ENCODE measurements at regions not wholly inside any gene's neighbourhood (a gene's known extent, or its start where the extent isn't known, plus 50 kb on each side); places are given as distances from the start of the nearest gene placed in this dataset.
A peak's percentile ranks its signal among the peaks of the same experiment; 100 is the strongest.

DNA sequence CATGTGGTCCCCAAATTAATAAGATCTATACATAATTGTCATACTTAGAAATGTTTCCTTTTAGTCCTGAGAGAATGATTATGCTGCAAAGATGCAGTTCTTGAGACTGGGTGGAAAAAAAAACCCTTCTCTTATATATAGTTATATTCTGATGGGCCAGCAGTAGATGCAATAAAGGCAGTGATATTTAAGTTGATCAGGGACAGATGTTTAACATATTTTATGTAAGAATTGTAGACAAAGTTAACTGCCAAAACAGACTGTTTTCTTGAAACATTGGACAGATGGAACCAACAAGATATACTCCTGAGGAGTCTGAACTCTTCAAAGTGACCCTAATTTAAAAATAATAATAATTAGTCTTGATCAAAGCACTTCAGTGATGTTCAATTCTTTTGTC is 172.0 kb upstream of the LRIG1 start:
- H3K4me3 ChIP-seq (ENCODE audit: low read length) = no peak overlapping the region
- no peak for DNase-seq (ENCODE audit: low read depth)
- TF ChIP-seq, protein P1, sequence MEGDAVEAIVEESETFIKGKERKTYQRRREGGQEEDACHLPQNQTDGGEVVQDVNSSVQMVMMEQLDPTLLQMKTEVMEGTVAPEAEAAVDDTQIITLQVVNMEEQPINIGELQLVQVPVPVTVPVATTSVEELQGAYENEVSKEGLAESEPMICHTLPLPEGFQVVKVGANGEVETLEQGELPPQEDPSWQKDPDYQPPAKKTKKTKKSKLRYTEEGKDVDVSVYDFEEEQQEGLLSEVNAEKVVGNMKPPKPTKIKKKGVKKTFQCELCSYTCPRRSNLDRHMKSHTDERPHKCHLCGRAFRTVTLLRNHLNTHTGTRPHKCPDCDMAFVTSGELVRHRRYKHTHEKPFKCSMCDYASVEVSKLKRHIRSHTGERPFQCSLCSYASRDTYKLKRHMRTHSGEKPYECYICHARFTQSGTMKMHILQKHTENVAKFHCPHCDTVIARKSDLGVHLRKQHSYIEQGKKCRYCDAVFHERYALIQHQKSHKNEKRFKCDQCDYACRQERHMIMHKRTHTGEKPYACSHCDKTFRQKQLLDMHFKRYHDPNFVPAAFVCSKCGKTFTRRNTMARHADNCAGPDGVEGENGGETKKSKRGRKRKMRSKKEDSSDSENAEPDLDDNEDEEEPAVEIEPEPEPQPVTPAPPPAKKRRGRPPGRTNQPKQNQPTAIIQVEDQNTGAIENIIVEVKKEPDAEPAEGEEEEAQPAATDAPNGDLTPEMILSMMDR (conservative IDR thresholded peaks at IDR 0.05; ENCODE audit: low read length) = no peak

DNA sequence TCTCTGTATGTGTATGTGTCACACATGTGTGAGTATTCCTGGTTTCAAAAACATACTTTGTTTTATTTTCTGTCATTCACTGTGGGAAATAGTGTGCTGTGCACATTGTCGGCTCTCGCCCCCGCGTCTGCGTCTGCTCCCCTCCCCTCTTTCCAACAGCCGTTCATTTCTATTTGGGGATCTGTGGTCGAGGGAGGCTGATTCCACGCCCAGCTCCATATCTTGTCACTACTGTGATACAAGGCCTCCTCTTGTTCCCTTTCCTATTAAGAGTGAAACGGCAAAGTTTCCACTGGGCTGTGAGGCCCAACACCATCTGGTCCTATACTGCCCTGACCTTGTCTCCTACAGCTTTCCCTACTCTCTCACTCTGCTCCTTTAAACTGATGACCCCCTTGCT is 172.5 kb upstream of the LRIG1 start:
- H3K4me3 ChIP-seq (ENCODE audit: low read length) = no peak overlapping the region
- no peak for DNase-seq (ENCODE audit: low read depth)
- TF ChIP-seq, protein P1 (conservative IDR thresholded peaks at IDR 0.05; ENCODE audit: low read length) = no peak

DNA sequence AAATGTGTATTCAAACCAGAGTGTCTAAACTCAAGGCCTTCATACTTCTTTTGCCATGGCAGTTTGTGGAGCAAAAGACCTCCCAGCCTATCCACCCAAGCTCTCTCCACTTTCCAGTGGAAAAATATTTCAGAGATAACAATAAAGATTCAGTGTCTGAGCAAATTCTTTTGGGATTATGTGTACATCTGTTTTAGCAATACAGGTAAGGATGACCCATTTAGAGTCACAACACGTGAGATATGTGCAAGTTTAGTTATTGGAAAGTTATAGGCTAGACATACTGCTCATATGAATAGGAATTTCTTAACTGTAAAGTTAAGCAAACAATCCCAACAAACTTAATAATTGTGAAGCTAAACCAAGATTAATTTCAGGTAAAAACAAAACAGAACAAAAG is 174.5 kb upstream of the LRIG1 start:
- peak; percentile 46 for DNase-seq (ENCODE audit: low read depth)
- TF ChIP-seq, protein P1 (conservative IDR thresholded peaks at IDR 0.05; ENCODE audit: low read length) = no peak
- H3K4me3 ChIP-seq (ENCODE audit: low read length) = no peak overlapping the region

DNA sequence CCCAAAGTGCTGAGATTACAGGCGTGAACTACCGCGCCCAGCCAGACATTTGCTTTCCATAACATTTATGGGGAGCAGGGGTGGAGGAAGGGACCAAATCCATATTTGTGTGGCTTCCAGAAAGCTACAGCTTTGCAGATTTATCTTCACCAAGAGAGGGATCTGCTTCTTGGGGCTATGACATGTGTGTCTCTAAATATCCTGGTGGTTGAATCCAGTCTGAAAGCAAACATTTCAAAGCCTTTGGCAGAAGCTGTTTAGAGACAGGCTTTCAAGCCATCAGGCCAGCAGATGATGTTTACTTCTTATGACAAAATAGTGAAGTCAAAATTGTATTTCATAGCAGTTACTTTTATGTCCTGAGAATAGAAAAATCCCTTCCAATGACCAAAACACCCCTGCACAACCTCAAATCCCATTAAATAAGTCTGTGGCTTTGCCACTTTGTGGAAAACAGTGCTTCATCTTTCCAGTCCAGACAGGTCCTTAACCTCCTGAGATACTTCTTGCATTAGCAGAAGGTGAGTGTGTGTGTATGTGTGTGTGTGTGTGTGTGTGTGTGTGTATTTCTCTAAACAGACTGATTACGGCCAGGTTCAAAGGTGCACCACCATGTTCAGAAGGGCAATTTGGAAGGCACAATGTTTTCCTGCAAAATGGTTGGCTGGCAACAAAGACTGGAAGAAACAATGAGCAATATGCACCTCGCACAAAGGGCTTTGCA is 191.4 kb upstream of the LRIG1 start:
- TF ChIP-seq, protein P1 (conservative IDR thresholded peaks at IDR 0.05; ENCODE audit: low read length) = no peak
- no peak overlapping the region for H3K4me3 ChIP-seq (ENCODE audit: low read length)
- no peak for DNase-seq (ENCODE audit: low read depth)

DNA sequence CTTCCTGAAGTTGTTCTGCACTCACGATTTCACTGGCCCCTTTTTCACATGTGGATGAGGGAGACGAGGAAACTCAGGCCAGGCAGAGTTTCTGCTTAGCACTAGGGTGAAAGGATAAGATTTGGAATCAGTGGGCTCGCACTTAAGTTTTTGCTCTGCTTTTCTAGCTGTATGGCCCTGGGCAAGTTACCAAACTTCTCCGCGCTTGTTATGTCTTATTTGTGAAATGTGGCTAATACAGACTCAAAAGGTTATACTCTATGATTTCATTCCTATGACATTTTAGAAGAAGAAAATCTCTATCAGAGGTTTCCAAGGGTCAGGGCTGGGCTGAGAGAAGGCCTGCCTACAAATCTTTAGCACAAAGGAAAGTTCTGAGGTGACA is 191.9 kb upstream of the LRIG1 start:
- TF ChIP-seq, protein P1 (conservative IDR thresholded peaks at IDR 0.05; ENCODE audit: low read length) = no peak
- no peak overlapping the region for H3K4me3 ChIP-seq (ENCODE audit: low read length)
- DNase-seq (ENCODE audit: low read depth) = no peak

DNA sequence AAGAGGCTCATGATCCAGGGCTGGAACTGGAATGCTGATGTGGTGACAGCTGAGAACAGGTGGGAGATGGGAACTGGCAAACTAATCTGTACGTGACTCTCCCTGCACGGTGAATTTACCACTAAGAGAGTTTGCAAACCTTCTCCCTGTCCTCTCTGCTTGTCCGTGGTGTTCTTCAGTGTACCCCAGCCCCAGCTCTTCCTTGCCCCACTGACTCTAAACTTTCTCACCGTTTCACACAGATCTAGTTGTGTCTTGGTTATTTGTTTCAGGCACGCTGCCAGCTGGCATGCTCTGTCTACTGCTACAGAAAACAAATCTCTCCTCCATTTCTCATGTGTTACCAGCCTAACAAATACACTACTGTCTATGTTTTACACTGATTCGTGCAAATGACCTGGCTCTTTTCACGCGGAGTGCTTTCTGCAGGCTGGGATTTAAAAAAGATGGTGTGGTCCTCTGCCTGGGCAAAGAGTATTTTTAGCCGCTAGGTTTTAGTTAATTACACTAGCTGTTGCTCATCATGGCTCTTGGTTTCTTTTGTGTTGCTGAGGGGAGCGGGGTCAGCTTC is 192.7 kb upstream of the LRIG1 start:
- no peak overlapping the region for H3K4me3 ChIP-seq (ENCODE audit: low read length)
- peak; percentile 18 for DNase-seq (ENCODE audit: low read depth)
- TF ChIP-seq, protein P1 (conservative IDR thresholded peaks at IDR 0.05; ENCODE audit: low read length) = no peak

DNA sequence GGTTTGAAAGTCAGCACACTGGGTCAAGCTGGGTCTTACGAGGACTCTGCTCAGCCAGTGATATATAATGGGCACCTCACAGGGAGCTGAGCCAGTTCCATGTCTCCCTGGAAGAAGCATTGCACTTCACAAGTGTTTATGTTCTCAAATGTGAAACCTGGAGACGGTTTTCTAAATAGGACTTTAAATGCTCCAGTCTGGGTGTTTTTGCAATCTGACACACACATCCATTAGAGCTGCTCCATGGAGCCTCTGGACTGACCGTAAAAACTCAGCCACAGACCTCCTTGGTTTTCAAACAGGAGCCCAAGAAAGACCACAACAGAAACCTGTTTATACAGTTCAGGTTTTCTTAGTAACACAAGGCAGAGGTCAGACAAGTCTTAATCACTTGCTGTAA is 201.3 kb upstream of the LRIG1 start:
- H3K4me3 ChIP-seq (ENCODE audit: low read length) = no peak overlapping the region
- DNase-seq (ENCODE audit: low read depth) = no peak
- TF ChIP-seq, protein P1 (conservative IDR thresholded peaks at IDR 0.05; ENCODE audit: low read length) = no peak
